Suprapubic skin (tissue), 3 donors: ENCODE measurements at regions not wholly inside any gene's neighbourhood (a gene's known extent, or its start where the extent isn't known, plus 50 kb on each side); places are given as distances from the start of the nearest gene placed in this dataset.

Experiments used
- CTCF ChIP-seq, 2 donors: fragments of 200-600 bp in 1 of 2; fragments of 450-650 bp in 1 of 2; sonication (generic) in 1 of 2; IDR thresholded peaks; one replicate each; pipeline ENCODE4 v1.5.1; 2016 to 2019; ENCODE audit warnings: antibody characterized with exemption in 2 of 2, mild to moderate bottlenecking in 1 of 2, moderate library complexity in 1 of 2
- EP300 ChIP-seq: sonication (generic); formaldehyde crosslinking; IDR thresholded peaks from one replicate; pipeline ENCODE4 v1.6.1; 2017; ENCODE audit warnings: antibody characterized with exemption

- no peak for TF ChIP-seq EP300
- TF ChIP-seq CTCF (IDR thresholded peaks at IDR 0.05), result no peak
Measured at GRCh38 chr10:83425306-83425705, 714.0 kb upstream of the GHITM start.
